Right lobe of liver (tissue), 6 donors: ENCODE measurements at regions not wholly inside any gene's neighbourhood (a gene's known extent, or its start where the extent isn't known, plus 50 kb on each side); places are given as distances from the start of the nearest gene placed in this dataset.

ENCODE experiments used
- ATAC-seq, 4 donors: fragments of 200-7000 bp; cut with Tn5 transposase; one replicate each; pipeline ENCODE4 v1.9.1; 2020; ENCODE audit warnings: mild to moderate bottlenecking in 4 of 4, moderate library complexity in 4 of 4
- DNase-seq, 3 donors: peaks; one replicate each; pipeline ENCODE4 v3.0.0-alpha.2; 2020
- H3K27ac ChIP-seq, 3 donors: fragments of 200-600 bp; one replicate each; pipeline ENCODE4 v1.8.0; 2022
- H3K27me3 ChIP-seq, 2 donors: fragments of 200-600 bp; one replicate each; pipeline ENCODE4 v1.8.0; 2022
- H3K36me3 ChIP-seq, 4 donors: fragments of 200-600 bp; sonication (generic) in 1 of 4; one replicate each; pipeline versions ENCODE4 v1.5.1 to v1.8.0; 2017 to 2022; ENCODE audit warnings: control low read depth in 1 of 4
- H3K4me1 ChIP-seq, 4 donors: fragments of 200-600 bp; sonication (generic) in 1 of 4; one replicate each; pipeline versions ENCODE4 v1.5.1 to v1.8.0; 2017 to 2022; ENCODE audit warnings: control low read depth in 1 of 4
- H3K4me3 ChIP-seq, 3 donors: fragments of 200-600 bp; one replicate each; pipeline ENCODE4 v1.8.0; 2022
- H3K9me3 ChIP-seq, 4 donors: fragments of 200-600 bp; sonication (generic) in 1 of 4; one replicate each; pipeline versions ENCODE4 v1.5.1 to v1.8.0; 2017 to 2022; ENCODE audit warnings: control low read depth in 1 of 4
- CTCF ChIP-seq, 4 donors: fragments of 200-600 bp in 3 of 4; fragments of 450-650 bp in 1 of 4; IDR thresholded peaks; one replicate each; pipeline versions ENCODE4 v1.5.1 to v1.8.0; 2016 to 2022; ENCODE audit warnings: antibody characterized with exemption in 4 of 4, mild to moderate bottlenecking in 2 of 4
- POLR2A ChIP-seq: fragments of 450-650 bp; IDR thresholded peaks from one replicate; pipeline ENCODE4 v1.6.1; 2017; ENCODE audit warnings: antibody characterized with exemption, mild to moderate bottlenecking
- WGBS: methylation state at CpG from one replicate; pipeline ENCODE4 v1.1.6; 2018; ENCODE audit warnings: low coverage, low lambda C conversion rate; ENCODE audit not compliant: insufficient coverage; ENCODE audit errors: missing lambda C conversion rate; 5-methylcytosine and 5-hydroxymethylcytosine counted together
- intact Hi-C, 2 donors: fragments of 100-400 bp; cut with DNase I; formaldehyde crosslinking; loops; one replicate each; pipeline versions ENCODE4 v1.11.2 to v1.14.1; 2022
- donor health status: DM: no; HTN: yes; CAD: no.
- donor health status: DM: no; HTN: no; CAD: no.
- donor health status: DM: no; HTN: no; CAD: no.
- donor health status: DM: no; HTN: yes; CAD: no.
- donor health status: DM: no; HTN: yes; CAD: no.

GRCh38 chr15:47587940-47588802 is 129.1 kb upstream of the SEMA6D start:
- ATAC-seq (peak in 3 of 4 donors; percentile 32 to 64 (median 40)), DNase-seq (no peak)
- TF ChIP-seq CTCF (IDR thresholded peaks at IDR 0.05) (no peak), POLR2A (no peak)
- Histone ChIP-seq H3K27ac (no peak overlapping the region), H3K27me3 (no peaks in the 10 kb centered on the region), H3K9me3 (no peaks in the 10 kb centered on the region), H3K4me3 (no peak overlapping the region), H3K4me1 (no peaks in the 10 kb centered on the region), H3K36me3 (no peaks in the 10 kb centered on the region)
- intact Hi-C loops, result no loop called here
- 48% methylated on average over 4 of the region's 6 CpGs for WGBS

DNA sequence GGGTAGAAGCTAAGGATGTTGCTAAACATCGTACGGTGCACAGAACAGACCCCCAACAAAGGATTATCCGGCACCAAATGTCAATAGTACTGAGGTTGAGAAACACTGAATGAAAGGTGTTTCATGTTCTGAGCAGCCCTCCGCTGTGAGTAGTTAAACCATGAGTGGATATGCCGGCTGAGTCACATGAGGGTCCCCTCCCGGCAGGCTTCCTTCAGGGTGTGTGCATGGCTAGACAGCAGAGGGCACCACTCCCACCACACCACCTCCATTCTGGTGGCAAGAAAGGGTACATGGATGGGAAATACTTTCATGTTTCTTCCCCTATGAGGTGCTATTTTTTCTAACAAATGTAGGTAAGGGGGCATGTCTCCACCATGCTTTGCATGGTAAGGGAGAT is 128.3 kb upstream of the SEMA6D start:
- 65% methylated on average over 3 of the region's 6 CpGs for WGBS
- intact Hi-C loops, result no loop called here

GRCh38 chr15:47598996-47599395 is 118.3 kb upstream of the SEMA6D start:
- Histone ChIP-seq H3K4me1 (no peaks in the 10 kb centered on the region), H3K36me3 (no peaks in the 10 kb centered on the region), H3K27ac (no peak overlapping the region), H3K27me3 (no peaks in the 10 kb centered on the region), H3K4me3 (no peak overlapping the region), H3K9me3 (no peaks in the 10 kb centered on the region)
- ATAC-seq (no peak), DNase-seq (no peak)
- intact Hi-C loops, result no loop called here
- TF ChIP-seq CTCF (IDR thresholded peaks at IDR 0.05), result no peak
- no peak for TF ChIP-seq POLR2A
- 48% methylated on average over 3 of the region's 3 CpGs for WGBS

More for the DNA sequence above, 128.3 kb upstream of the SEMA6D start:
- Histone ChIP-seq H3K9me3 (no peaks in the 10 kb centered on the region), H3K4me3 (no peak overlapping the region), H3K27me3 (no peaks in the 10 kb centered on the region), H3K4me1 (no peaks in the 10 kb centered on the region), H3K27ac (no peak overlapping the region), H3K36me3 (no peaks in the 10 kb centered on the region)
- TF ChIP-seq POLR2A, result no peak
- no peak for TF ChIP-seq CTCF (IDR thresholded peaks at IDR 0.05)
- ATAC-seq (no peak), DNase-seq (no peak)

GRCh38 chr15:47599806-47600205 is 117.5 kb upstream of the SEMA6D start:
- WGBS, result 53% methylated on average over 2 of the region's 2 CpGs
- no peaks in the 10 kb centered on the region for H3K36me3 ChIP-seq

More at GRCh38 chr15:47599806-47600205, 117.5 kb upstream of the SEMA6D start:
- ATAC-seq, result no peak
- no peak for DNase-seq
- Histone ChIP-seq H3K27me3 (no peaks in the 10 kb centered on the region), H3K4me3 (no peak overlapping the region), H3K27ac (no peak overlapping the region), H3K9me3 (no peaks in the 10 kb centered on the region), H3K4me1 (no peaks in the 10 kb centered on the region)
- intact Hi-C loops, result no loop called here
- TF ChIP-seq CTCF (IDR thresholded peaks at IDR 0.05) (no peak), POLR2A (no peak)
